HepG2 (cell line): ENCODE measurements at regions not wholly inside any gene's neighbourhood (a gene's known extent, or its start where the extent isn't known, plus 50 kb on each side); places are given as distances from the start of the nearest gene placed in this dataset.

ENCODE experiments used
- AKNA ChIP-seq: sonication (generic); formaldehyde crosslinking; IDR thresholded peaks from 2 replicates; pipeline ENCODE4 v1.4.0; 2020; ENCODE audit warnings: missing genetic modification reagents, borderline replicate concordance
- CSRNP1 ChIP-seq: sonication (generic); formaldehyde crosslinking; IDR thresholded peaks from 2 replicates; pipeline ENCODE4 v1.8.1; 2023; ENCODE audit warnings: mild to moderate bottlenecking, missing genetic modification reagents
- DNMT3B ChIP-seq: conservative IDR thresholded peaks from 2 replicates; pipeline ENCODE4 v1.6.1; 2016; ENCODE audit warnings: missing biosample characterization, control low read depth
- KLF11 ChIP-seq: IDR thresholded peaks from 2 replicates; pipeline ENCODE4 v1.6.1; 2016; ENCODE audit warnings: missing compliant biosample characterization
- MXD1 ChIP-seq: sonication (generic); formaldehyde crosslinking; IDR thresholded peaks from 2 replicates; pipeline ENCODE4 v1.4.0; 2020; ENCODE audit warnings: mild to moderate bottlenecking, missing genetic modification reagents
- NFE2 ChIP-seq: sonication (generic); formaldehyde crosslinking; IDR thresholded peaks from 2 replicates; pipeline ENCODE4 v1.4.0; 2020; ENCODE audit warnings: missing genetic modification reagents
- RARG ChIP-seq: sonication (generic); formaldehyde crosslinking; IDR thresholded peaks from 2 replicates; pipeline ENCODE4 v1.4.0; 2020; ENCODE audit warnings: low read depth, mild to moderate bottlenecking, missing genetic modification reagents
- RBAK ChIP-seq: sonication (generic); formaldehyde crosslinking; IDR thresholded peaks from 2 replicates; pipeline ENCODE4 v1.5.1; 2020; ENCODE audit warnings: mild to moderate bottlenecking, missing genetic modification reagents
- SNAPC2 ChIP-seq: sonication (generic); formaldehyde crosslinking; IDR thresholded peaks from 2 replicates; pipeline ENCODE4 v1.8.1; 2022; ENCODE audit warnings: mild to moderate bottlenecking, missing genetic modification reagents
- TBX2 ChIP-seq: sonication (generic); formaldehyde crosslinking; IDR thresholded peaks from 2 replicates; pipeline ENCODE4 v1.5.0; 2020; ENCODE audit warnings: missing genetic modification reagents, mild to moderate bottlenecking, borderline replicate concordance
- ZC3H4 ChIP-seq: sonication (generic); formaldehyde crosslinking; IDR thresholded peaks from 2 replicates; pipeline ENCODE4 v1.4.0; 2020; ENCODE audit warnings: missing genetic modification reagents, borderline replicate concordance
- ZFP36 ChIP-seq: fragments of 150-350 bp; IDR thresholded peaks from 2 replicates; pipeline ENCODE4 v1.6.1; 2018; ENCODE audit warnings: borderline replicate concordance, low read length, low read depth; ENCODE audit not compliant: partially characterized antibody
- ZNF710 ChIP-seq: sonication (generic); formaldehyde crosslinking; IDR thresholded peaks from 2 replicates; pipeline ENCODE4 v1.5.0; 2020; ENCODE audit warnings: mild to moderate bottlenecking, missing genetic modification reagents, borderline replicate concordance
- ZNF841 ChIP-seq: sonication (generic); formaldehyde crosslinking; IDR thresholded peaks from 2 replicates; pipeline ENCODE4 v1.8.1; 2023; ENCODE audit warnings: missing genetic modification reagents, borderline replicate concordance

- no peak for TF ChIP-seq DNMT3B (CRISPR knock-in tag)
- TF ChIP-seq AKNA (CRISPR knock-in tag) = no peak
- no peak for TF ChIP-seq RARG (CRISPR knock-in tag)
- peak; percentile 84 for TF ChIP-seq ZNF710 (CRISPR knock-in tag)
- TF ChIP-seq RBAK (CRISPR knock-in tag) = no peak
- TF ChIP-seq ZC3H4 (CRISPR knock-in tag) = no peak
- TF ChIP-seq ZNF841 = no peak
- no peak for TF ChIP-seq ZFP36
- no peak for TF ChIP-seq CSRNP1 (CRISPR knock-in tag)
- peak; percentile 98 for TF ChIP-seq TBX2 (CRISPR knock-in tag)
- no peak for TF ChIP-seq KLF11 (CRISPR knock-in tag)
- no peak for TF ChIP-seq SNAPC2
- TF ChIP-seq MXD1 (CRISPR knock-in tag) = no peak
- TF ChIP-seq NFE2 = no peak
These were observed 84.2 kb upstream of the ARMC2 start (continued) for GRCh38 chr6:108763931-108764579.
